Inflammatory macrophage (primary cell): ENCODE measurements at regions not wholly inside any gene's neighbourhood (a gene's known extent, or its start where the extent isn't known, plus 50 kb on each side); places are given as distances from the start of the nearest gene placed in this dataset.

Experiments
- DNase-seq, 2 donors: peaks; one replicate each; pipeline ENCODE4 v3.0.0-alpha.2; 2020 to 2022

DNA sequence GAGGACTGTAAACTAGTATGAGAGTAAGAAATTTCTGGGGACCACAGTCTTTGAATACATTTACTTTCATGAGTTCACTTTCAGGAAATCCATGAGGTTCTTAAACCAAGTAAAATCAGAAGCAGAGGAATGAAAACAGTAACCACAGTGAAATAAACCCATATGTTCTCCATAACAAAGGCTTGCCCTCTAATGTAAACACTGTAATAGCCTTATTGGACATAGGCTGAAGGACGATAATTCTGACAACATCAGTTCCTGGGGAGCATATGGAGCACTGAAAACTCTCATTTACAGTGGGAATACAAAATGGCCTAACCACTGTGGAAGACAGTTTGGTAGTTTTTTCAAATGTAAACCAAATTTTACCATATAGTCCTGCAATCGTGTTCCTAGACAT is 965.8 kb downstream of the NSUN3 start:
- no peak for DNase-seq

DNA sequence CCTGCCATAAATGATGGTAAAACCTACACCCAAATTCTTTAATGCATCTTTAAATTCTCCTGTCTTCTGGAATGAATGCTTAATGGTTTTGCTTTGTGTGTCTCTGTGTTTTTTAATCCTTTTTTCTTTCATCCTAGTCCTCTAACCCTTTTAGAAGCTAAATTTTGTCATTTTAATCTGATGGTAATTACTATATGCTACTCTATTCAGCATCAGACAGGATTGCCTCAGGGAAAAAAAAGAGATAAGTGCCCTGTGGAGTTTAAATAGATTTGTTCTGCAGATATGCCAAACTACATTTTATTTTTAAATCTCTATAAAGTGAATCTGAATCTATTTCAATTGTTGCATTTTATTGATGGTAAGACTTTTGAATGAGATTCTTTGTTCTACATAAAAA is 966.8 kb downstream of the NSUN3 start:
- no peak for DNase-seq

DNA sequence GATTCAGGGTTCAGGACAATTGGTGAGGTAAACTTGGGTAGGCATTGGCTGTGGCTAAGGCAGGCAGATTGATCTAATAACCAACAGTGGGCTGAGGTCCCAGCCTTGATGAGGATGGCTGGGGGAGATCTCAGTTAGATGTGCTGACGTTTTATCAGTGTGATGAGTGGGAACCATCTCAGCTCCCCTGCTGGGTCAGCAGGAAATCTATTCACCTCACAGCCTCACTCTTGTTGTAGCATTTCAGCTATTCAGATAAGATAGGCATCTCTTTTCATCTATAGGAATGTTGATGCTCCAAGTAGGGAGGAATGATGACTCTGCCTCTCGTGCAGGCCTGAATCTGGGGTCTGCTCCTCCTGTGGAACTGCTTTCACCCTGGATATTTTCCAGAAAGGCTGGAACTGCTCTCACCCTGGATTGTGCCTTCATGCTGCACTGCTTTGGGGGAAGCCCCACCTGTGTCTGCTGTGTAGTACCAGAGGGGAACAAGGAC is 973.7 kb downstream of the NSUN3 start:
- no peak for DNase-seq

DNA sequence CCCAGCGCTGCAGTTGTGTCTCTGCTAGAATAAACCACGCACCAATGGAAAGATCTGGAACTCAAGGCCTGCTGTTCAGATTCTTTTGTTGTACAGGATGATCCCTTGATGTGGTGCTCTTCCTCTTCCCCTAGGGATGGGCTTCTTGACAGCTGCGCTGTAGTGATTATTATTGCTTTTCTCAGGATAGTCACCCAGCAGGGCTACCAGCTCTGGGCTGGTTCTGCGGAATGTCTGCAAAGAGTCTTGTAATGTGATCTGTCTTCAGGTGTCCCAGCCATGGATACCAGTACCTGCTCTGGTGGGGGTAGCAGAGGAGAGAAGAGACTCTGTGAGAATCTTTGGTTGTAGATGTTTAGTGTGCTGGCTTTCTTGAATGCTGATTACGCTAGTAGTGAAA is 974.2 kb downstream of the NSUN3 start:
- DNase-seq: no peak

DNA sequence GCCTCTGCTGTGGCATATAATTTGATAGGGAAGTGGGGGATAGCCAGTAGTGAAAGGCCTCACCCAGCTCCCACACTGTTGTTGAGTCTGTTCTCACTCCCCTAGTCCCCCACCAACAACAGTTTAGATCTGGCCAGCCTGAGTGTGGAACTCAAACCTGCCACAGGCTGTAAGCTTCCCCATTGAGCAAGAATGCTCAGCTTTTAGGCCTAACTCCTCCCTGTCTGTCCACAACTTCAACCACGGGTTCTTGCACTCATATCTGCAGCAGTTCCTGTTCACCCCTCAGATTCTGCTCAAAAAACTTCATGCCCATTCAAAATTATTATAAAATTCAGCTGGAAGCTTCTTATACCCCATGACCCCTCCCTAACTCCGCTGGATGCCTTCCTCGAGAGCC is 975.1 kb downstream of the NSUN3 start:
- no peak for DNase-seq

DNA sequence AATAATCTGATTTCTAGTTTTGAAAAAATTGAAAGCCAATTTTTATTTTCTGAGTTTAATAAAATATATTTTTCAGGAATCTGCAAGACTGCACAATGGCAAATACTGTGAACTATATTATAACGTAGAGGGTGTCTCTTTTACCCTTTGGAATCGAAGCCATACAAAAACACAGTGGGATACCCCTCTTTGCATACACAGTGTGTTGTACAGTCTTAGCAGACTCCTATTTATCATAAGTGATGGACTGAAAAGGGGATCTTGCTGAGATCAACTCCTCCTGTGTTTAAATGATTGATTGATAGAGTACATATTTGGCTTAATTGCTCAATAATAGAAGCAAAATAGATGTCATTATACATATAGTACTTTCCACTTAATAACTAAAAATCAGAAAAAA is 981.2 kb downstream of the NSUN3 start:
- no peak for DNase-seq

DNA sequence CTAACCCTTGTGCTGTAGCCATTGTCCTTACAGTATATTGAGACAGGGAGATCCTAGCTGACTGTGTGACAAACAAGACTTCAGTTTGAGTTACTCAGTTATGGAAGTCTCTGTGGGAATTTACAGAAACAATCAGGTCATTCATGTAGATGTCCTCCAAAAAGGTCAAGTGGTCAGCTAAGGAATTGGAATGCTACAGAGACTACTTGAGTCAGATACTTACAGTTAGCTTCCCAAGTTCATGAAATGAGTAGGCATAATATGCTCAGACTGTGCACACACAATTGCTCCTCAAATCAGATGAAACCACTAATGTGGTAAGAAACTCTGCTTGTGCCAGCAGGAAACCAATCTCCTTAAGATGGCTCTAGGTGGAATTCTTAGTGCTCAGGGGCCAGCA is 985.7 kb downstream of the NSUN3 start:
- DNase-seq: no peak

DNA sequence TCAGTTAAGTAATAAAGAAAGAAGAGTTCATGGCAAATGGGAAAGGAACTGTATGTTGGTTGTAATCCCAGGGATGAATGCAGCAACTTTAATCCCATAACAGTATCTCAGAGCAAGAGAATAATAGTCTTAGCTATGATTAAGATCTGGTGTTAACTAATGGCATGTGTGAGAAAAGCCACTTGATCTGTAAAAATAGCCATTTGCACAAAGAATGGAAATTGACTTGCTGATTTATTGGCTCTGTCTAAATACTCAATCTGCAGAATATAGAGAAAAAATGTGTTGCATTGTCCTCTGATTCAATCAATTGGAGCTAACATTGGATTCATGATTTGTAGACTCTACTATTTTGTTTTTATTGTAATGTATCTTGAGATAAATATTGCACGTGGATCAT is 987.0 kb downstream of the NSUN3 start:
- no peak for DNase-seq

DNA sequence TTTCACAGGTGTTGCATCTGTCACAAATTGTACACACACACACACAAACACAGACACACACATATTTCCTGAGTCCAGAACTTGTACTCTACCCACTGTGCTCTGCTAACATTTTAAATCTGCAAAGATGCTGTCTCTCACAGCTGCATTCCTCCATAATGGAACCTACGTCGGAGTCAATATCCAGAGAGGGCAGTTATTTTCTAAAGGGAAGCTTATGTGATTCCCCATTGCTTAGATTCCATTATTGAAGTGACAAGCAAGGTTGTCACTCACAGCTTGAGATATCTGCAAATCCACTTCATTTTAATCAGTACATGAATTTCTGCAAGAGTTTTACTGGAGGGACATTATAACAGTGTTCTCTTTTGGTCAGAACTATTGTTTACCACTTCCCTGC is 992.4 kb downstream of the NSUN3 start:
- DNase-seq: no peak

DNA sequence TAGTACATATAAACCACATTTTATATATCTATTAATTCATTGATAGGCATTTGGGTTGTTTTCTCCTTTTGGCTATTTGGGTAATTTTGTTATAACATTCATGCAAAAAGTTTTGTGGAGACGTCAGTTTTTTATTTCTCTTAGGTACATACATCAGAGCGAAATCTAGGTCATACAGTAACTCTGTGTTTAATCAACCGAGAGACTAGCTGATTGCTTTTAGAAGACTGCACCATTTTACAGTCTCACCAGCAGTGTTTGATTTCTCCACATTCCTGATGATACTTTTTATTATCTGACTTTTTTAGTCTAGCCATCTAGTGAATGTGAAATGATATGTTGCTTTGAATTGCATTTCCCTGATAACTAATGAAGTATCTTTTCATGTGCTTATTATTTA is 1019.3 kb downstream of the NSUN3 start:
- DNase-seq: no peak

DNA sequence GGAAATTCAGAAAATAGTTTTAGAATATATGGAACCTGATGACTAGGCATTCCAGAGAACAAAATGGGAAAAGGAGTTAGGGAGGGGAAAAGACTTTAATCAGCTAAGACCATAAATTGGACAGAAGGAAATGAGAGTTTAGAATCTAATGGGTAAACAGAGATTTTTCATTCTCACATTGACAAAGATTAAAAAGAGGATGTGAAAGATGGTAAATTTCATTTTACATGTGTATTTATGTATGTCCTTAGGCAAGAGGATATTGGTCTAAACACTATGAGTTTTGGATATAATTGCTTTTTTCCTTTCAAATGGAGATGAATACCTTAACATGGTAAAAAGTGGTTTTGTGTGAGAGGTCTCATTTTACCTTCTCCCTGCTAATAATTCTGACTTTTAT is 1021.9 kb downstream of the NSUN3 start:
- no peak for DNase-seq

DNA sequence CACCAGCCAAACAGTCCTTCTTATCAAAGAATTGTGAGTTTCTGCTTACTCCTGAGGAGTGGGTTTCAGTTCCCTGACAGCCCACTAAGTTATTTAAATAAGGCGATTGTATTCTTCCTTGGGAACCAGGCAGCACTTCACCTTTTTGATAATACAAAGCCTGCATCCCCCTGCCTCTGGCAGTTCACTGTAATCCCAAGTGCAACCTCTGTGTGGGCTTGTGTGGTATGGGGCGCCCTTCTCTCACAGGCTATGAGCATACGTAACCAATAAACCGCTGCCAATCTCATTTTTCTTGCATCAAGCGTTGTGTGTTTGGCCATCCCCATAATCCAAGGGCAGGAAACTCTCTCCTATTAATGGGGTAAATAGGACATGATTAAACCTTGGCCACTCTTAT is 1025.6 kb downstream of the NSUN3 start:
- no peak for DNase-seq

DNA sequence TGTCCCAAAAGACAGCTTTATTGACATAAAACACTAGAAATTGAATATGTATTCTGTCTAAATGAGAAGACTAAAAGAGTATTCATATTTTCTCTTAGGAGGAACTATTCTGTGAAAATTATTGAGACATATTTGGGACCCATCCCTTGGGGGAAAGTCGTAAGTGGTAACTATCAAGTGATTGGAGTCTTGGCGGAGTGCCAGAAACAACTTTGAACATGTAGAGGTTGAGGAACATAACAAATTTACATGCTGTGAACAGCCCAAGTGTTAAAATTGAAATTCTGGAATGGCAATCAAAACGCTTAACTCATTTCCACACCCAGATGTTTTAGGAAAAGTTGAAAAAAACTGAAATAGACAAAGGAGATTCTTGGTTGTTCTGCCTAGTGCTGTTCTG is 1034.6 kb downstream of the NSUN3 start:
- DNase-seq: no peak

DNA sequence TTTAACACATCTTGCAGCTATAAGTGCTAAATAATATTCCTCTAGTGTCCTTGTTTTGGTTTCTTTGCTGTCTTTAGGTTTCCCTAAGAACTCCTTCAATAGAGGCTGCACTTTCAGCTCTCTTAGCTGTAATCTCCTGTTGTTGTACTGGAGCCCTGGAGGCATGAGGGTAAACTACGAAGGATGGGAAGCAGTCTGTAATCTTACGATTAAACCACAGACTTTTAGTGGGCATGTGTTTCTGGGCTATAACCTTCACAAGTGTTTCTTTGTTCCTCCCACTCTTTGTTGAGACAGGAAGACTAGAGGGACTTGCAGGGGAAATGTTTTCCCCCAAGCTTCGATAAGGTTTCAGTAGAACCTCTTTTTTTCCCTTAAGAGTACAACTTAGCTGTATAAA is 1058.1 kb downstream of the NSUN3 start:
- DNase-seq: no peak

DNA sequence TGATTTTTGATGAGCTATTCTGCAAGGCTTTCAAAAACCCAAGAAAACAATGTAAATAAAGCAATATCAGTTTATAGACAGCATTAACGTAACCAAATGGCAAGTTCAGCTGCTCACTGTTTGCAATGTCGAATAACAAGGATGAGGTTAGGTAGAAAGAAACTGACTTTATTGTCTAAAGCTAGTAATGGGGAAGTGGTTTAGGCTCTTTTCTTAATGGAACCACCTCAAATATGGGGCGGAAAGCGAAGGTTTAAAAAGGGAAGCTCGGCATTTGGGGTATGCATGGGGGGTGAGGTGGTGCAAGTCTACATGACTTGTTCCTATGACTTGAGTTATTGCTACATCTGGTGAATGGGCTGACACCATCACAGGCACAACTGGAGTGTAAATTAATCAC is 1060.2 kb downstream of the NSUN3 start:
- no peak for DNase-seq

DNA sequence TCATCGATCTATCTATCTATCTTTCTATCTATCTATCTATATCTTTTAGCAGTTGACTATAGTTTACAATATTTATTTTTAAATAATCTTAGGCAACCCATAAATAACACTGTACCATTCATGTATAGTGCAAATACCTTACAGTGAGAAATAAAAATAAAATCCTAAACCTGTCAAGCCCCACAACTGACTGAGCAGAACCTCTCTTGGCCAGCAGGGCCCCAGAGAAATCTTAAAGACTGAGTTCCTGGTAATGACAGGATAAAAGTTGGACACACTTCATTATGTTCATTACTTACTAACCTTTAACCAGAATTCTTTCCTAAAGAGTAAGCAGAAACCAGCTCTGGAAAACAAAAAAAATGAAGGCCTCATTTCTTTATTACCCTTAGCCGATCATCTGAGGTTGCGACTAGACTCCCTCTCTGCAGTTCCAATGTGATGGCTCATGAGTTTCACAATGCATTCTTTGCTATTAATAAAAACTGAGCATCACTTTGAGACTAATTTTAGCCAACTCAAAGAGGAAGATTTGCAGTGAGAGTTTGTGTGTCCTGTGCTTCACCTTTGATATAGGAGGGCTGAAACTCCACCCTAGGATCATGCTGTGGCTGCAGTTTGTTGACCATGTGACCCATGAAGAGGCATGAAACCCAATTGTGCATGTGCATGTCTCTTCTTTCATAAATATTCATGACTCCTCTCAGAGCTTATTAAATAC is 1072.0 kb downstream of the NSUN3 start:
- no peak for DNase-seq

DNA sequence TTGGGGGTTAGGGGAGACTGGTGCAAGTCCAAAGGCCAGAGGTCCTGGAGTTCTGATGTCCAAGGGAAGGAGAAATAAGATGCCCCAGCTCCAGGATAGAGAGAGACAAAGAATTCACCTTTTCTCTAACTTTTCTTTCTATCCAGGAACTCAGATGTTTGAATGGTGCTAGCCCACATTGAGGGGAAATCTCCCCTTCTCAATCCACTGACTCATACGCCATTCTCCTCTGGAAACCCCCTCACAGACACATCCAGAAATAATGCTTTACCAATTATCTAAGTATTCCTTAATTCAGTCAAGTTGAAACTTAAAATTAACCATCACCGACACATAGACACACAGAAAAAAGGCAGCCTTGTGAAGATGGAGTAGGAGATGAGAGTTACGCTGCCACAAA is 1085.2 kb downstream of the NSUN3 start:
- DNase-seq: no peak

DNA sequence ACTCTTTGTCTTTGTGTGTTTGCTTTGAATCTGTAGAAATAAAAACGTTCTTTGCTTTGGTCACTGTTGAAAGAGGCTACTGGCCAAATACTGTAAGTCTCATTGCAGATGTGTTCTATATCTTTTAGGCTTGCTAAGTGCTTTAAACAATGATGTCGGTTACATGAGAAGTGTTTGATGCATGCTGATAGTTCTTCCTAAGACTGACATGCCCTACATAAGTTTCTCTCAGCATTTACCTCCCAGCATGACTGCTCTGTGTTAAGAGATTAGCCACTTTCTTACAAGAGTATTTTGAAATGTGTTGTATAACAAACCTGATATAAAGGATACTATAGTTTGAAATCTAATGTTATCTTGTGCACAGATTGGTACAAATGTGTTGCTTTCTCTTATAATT is 1088.7 kb downstream of the NSUN3 start:
- DNase-seq: no peak

DNA sequence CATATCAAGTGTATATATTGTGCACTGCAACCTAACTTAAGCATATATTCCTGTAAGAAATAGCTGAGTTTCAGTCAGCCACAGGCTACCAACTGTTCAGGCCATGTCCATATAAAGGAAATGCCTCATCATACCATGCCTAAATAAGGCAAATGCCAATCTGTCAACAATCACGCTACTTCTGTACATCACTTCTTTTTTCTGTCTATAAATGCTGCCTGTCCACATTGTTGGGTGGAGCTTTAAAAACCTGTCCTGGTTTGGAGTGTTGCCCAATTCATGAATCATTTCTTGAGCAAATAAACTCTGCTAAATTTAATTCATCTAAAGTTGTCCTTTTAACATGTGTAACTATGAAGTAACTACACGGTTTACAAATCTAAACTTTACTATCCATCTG is 1091.9 kb downstream of the NSUN3 start:
- no peak for DNase-seq

DNA sequence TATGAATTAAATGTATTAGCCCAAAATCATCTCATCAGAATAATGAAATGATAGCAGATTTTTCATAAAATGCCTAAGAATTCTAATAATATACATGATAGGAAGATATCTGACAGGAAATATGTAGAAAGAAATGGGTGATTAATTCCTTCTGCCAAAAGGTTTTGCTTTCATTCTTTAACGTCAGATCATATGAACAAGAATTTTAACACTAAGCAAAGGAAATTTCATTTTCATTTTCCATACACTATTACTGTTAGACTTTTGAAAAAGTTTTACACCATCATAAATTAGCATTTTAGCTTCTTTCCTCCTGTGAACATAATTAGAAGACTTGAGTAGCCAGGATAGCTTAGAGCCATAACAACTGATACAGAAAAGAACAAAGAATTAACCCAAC is 1099.9 kb downstream of the NSUN3 start:
- no peak for DNase-seq

DNA sequence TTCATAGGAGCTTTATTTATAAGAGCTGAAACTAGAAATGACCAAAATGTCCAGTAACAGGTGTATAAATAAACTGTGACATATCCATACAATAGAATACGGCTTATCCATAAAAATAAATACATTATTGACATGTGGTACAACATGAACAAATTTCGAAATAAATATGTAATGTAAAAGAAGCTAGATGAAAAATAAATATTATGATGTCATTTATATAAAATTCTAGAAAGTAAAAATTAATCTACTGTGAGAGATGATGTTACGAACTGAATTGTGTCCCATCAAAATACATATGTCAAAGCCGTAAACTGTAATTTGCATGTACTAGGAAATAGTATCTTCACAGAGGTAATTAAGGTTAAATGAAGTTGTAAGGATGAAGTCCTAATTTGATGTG is 1104.9 kb downstream of the NSUN3 start:
- no peak for DNase-seq

DNA sequence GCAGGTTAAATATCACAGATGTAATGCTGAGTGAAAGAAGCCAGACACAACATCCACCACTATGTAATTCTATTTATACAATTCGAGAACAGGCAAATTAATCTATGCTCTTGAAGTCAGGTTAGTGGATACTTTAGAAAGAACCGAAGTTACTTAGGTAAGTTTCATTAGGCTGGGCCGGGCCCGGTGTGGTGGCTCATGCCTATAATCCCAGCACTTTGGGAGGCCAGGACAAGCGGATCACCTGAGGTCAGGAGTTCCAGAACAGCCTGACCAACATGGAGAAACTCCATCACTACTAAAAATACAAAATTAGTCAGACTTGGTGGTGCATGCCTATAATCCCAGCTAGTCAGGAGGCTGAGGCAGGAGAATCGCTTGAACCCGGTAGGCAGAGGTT is 1105.7 kb downstream of the NSUN3 start:
- no peak for DNase-seq

DNA sequence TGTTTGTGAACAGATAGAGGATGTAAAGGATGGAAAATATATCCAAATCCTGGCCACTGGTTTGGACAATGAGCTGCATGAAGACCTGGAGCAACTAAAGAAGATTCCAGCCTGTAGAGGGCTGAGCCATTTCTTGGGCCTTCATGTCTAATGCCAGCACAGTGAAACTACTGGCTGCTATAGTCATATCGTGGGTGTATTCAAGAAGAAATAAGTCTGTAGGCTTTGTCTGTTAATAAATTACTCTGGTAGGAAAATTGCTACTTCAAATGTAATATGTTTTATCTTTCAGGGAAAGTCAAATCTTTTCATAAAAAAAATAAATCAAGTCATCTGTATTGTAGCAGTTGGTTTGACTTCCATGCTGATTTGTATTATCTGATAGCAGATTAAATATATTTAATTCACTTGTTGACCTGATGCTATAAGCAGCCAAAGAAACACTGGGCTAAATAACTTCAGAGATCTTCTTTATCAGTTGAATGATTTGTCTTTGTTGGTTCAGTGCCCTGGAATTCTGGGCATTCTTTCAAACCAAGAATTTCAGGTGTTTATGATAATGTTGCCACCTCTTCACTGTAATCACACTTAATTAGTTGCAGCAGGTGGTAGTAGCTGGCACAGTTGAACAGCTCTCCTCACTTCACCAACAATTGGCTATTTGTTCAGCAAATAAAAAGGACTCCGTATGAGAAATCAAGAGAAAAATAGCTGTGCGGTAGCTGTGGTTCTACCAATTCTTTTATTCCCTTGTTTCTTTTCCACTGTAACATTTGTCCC is 1109.5 kb downstream of the NSUN3 start:
- DNase-seq: no peak

DNA sequence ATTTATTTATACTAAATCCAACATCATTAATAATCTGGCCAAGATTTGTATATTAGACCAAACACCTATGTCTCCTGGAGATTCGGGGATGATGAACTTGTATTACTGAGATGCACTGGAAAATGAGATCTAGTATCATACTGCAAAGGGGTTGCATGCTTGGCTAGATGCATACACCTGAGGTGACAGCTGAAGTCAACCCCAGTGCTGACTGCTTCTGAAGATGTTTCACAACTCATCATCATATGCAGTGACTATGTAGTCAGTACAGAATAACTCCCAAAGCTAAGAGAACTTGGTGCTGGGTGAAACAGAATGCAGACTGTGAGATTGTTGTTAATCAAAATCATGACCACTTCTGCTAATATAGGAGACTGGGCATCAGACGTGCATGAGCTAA is 1114.2 kb downstream of the NSUN3 start:
- DNase-seq: no peak

DNA sequence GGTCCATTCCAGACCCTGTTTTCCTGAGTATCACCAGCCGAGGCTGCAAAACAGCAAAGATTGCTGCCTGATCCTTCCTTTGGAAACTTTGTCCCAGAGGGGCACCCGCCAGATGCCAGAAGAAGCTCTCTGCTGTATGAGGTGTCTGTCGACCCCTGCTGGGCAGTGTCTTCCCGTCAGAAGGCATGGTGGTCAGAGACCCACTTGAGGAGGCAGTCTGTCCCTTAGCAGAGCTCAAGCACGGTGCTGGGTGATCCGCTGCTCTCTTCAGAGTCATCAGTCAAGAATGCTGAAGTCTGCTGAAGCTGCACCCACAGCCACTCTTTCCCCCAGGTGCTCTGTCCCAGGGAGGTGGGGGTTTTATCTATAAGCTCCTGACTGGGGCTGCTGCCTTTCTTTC is 1121.2 kb downstream of the NSUN3 start:
- DNase-seq: no peak
